ENCODE measurements at regions not wholly inside any gene's neighbourhood (a gene's known extent, or its start where the extent isn't known, plus 50 kb on each side); places are given as distances from the start of the nearest gene placed in this dataset.

DNA sequence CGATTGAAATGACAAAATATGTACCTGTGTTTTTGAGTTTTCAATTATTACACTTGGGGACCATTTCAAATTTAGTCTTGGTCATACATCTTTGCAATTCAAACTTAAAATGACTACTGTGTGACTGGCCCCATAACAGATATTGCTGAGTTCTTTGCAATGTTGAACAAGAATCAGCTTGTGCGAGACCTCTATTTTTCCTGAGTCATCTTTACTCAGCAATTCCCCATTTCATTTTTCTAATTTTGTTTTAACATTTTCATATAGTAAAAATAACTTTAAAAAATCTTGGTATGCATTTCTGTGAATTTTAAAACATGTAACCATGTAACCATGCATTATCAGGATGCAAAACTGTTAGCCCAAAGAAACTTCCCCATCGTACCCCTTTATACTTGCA, 678.1 kb downstream of the ANKRD7 start:
- TF ChIP-seq, protein P1, sequence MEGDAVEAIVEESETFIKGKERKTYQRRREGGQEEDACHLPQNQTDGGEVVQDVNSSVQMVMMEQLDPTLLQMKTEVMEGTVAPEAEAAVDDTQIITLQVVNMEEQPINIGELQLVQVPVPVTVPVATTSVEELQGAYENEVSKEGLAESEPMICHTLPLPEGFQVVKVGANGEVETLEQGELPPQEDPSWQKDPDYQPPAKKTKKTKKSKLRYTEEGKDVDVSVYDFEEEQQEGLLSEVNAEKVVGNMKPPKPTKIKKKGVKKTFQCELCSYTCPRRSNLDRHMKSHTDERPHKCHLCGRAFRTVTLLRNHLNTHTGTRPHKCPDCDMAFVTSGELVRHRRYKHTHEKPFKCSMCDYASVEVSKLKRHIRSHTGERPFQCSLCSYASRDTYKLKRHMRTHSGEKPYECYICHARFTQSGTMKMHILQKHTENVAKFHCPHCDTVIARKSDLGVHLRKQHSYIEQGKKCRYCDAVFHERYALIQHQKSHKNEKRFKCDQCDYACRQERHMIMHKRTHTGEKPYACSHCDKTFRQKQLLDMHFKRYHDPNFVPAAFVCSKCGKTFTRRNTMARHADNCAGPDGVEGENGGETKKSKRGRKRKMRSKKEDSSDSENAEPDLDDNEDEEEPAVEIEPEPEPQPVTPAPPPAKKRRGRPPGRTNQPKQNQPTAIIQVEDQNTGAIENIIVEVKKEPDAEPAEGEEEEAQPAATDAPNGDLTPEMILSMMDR (IDR thresholded peaks at IDR 0.05; ENCODE audit: insufficient read depth, low read length, poor library complexity, severe bottlenecking): no peak
- TF ChIP-seq EZH2phosphoT487 (conservative IDR thresholded peaks at IDR 0.05; ENCODE audit: low read length): no peak
